ENCODE measurements at regions not wholly inside any gene's neighbourhood (a gene's known extent, or its start where the extent isn't known, plus 50 kb on each side); places are given as distances from the start of the nearest gene placed in this dataset.

GRCh38 chr13:29964181-29964845, 113.9 kb upstream of the UBL3 start:
- no peak for TF ChIP-seq EZH2 (IDR thresholded peaks at IDR 0.05; ENCODE audit: insufficient read depth, poor library complexity, severe bottlenecking)
- no peak for TF ChIP-seq EZH2phosphoT487 (IDR thresholded peaks at IDR 0.05; ENCODE audit: insufficient read depth, low read depth)
